Stimulated activated effector memory CD8-positive, alpha-beta T cell treated with anti-CD3 and anti-CD28 coated beads, Interleukin-12 subunit alpha, Interleukin-12 subunit beta, amount 100 ng/mL, for 72 hours (primary cell): ENCODE measurements at regions not wholly inside any gene's neighbourhood (a gene's known extent, or its start where the extent isn't known, plus 50 kb on each side); places are given as distances from the start of the nearest gene placed in this dataset.
A peak's percentile ranks its signal among the peaks of the same experiment; 100 is the strongest.
"Not testable (repeated sequence)": the region's sequence is repeated elsewhere in the genome, so short reads cannot be mapped to it uniquely, and the experiment has no call there.

Experiments
- ATAC-seq: fragments of 150-1000 bp; cut with Tn5 transposase; 2 replicates; pipeline ENCODE4 v1.10.0; 2021
- DNase-seq, 2 donors: peaks; one replicate each; pipeline ENCODE4 v3.0.0; 2021 to 2022; ENCODE audit warnings: low spot score in 2 of 2
- H3K27ac Mint-ChIP-seq: one replicate; pipeline ENCODE4 v1.8.0; 2022; ENCODE audit warnings: mild to moderate bottlenecking, mixed read lengths
- H3K36me3 Mint-ChIP-seq: one replicate; pipeline ENCODE4 v1.8.0; 2022; ENCODE audit warnings: mild to moderate bottlenecking, mixed read lengths
- H3K4me1 Mint-ChIP-seq: one replicate; pipeline ENCODE4 v1.8.0; 2022; ENCODE audit warnings: mixed read lengths
- H3K4me3 Mint-ChIP-seq: one replicate; pipeline ENCODE4 v1.8.0; 2022; ENCODE audit warnings: mild to moderate bottlenecking, mixed read lengths
- H3K9me3 Mint-ChIP-seq: one replicate; pipeline ENCODE4 v1.8.0; 2022; ENCODE audit warnings: mixed read lengths

DNA sequence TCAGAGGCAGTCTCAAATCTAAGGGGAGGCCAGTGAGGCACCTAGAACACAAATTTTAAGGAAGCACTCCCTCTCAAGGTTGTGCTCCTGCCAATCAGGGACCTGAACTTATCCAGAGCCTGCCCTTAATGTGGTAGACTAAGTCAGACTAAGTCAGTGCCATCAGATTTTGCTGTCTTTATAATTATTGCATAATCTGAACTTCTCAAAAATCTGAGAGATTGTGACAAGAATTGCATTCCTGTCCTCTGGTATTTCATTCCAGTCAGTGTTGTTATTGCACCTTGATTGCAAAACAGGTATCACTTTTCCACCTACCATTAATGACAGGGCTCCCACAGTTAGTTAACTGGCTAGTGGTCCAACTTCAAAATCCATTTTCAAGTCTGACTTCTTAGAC, 197.1 kb upstream of the HCN1 start:
- Mint-ChIP-seq H3K27ac (no peak overlapping the region), H3K36me3 (no peaks in the 10 kb centered on the region), H3K9me3 (peaks cover 13% of the 10 kb centered on the region), H3K4me3 (no peak overlapping the region), H3K4me1 (no peaks in the 10 kb centered on the region)
- DNase-seq (no peak), ATAC-seq (no peak)

DNA sequence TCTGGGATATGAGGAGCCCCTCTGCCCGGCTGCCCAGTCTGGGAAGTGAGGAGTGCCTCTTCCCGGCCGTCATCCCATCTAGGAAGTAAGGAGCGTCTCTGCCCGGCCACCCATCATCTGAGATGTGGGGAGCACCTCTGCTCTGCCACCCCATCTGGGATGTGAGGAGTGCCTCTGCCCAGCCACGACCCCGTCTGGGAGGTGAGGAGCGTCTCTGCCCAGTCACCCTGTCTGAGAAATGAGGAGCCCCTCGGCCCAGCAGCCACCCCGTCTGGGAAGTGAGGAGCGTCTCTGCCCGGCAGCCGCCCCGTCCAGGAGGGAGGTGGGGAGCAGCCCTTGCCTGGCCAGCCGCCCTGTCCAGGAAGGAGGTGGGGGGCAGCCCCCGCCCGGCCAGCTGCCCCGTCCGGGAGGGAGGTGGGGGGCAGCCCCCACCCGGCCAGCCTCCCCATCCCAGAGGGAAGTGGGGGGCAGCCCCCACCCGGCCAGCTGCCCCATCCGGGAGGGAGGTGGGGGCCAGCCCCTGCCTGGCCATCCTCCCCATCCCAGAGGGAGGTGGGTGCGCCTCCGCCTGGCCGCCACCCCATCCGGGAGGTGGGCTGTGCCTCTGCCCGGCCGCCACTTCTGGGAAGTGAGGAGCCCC, 194.4 kb upstream of the HCN1 start:
- H3K4me1 Mint-ChIP-seq, DNase-seq, H3K36me3 Mint-ChIP-seq, H3K27ac Mint-ChIP-seq, ATAC-seq, H3K4me3 Mint-ChIP-seq: not testable (repeated sequence)
- peaks cover 16% of the 10 kb centered on the region for H3K9me3 Mint-ChIP-seq

DNA sequence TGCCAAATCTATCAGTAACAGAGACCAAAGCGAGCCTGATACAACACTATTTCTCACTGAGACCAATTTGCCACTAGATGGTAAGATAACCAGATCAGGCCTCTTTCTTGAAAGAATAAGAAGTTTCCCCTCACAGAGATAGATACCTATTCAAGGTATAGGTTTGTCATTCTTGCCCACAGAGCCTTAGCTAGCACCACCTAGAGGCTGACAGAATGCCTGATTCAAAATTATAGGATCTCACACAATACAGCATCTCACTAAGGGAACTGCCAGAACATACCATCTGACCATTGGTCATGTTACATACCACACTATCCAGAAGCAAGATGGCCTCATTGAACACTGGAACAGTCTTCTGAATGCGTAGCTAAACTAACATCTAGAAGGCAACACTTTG, 166.6 kb upstream of the HCN1 start:
- no peaks in the 10 kb centered on the region for H3K36me3 Mint-ChIP-seq
- DNase-seq, result no peak
- H3K27ac Mint-ChIP-seq, result no peak overlapping the region
- no peak overlapping the region for H3K4me3 Mint-ChIP-seq
- ATAC-seq, result no peak
- peaks cover 7% of the 10 kb centered on the region for H3K9me3 Mint-ChIP-seq
- no peaks in the 10 kb centered on the region for H3K4me1 Mint-ChIP-seq

DNA sequence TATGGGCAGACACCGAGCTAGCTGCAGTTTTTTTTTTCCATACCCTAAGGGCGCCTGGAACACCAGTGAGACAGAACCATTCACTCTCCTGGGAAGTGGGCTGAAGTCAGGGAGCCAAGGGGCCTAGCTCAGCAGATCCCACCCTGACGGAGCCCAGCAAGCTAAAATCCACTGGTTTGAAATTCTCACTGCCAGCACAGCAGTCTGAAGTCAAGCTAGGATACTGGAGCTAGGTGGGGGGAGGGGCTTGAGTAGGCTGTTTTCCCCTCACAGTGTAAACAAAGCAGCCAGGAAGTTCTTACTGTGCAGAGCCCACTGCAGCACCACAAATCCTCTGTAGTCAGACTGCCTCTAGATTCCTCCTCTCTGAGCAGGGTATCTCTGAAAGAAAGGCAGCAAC, 151.7 kb upstream of the HCN1 start:
- Mint-ChIP-seq H3K4me3 (no peak overlapping the region), H3K9me3 (peaks cover 22% of the 10 kb centered on the region), H3K27ac (no peak overlapping the region), H3K4me1 (no peaks in the 10 kb centered on the region), H3K36me3 (no peaks in the 10 kb centered on the region)
- no peak for ATAC-seq
- no peak for DNase-seq

DNA sequence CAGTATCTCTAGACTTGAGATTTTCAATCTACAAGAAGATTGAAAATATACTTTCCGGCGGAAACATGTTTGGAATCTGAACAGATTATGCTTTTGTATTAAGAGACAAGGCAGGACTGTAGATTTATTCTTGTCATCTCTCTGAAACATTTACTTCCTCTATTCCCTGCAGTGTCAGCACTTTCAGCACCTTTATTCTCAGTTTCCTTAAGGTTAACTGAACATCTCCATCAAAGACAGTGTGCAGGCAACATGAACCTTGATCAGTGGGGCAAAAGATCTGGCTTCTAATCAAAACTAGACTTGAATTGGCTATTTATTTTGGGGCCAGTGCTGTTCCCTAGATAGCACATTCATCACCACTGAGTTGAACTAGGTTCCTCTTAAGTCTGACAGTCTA, 129.9 kb upstream of the HCN1 start:
- ATAC-seq (no peak), DNase-seq (no peak)
- peaks cover 15% of the 10 kb centered on the region for H3K9me3 Mint-ChIP-seq
- H3K4me1 Mint-ChIP-seq, result no peaks in the 10 kb centered on the region
- no peak overlapping the region for H3K27ac Mint-ChIP-seq
- H3K36me3 Mint-ChIP-seq, result no peaks in the 10 kb centered on the region
- no peak overlapping the region for H3K4me3 Mint-ChIP-seq

DNA sequence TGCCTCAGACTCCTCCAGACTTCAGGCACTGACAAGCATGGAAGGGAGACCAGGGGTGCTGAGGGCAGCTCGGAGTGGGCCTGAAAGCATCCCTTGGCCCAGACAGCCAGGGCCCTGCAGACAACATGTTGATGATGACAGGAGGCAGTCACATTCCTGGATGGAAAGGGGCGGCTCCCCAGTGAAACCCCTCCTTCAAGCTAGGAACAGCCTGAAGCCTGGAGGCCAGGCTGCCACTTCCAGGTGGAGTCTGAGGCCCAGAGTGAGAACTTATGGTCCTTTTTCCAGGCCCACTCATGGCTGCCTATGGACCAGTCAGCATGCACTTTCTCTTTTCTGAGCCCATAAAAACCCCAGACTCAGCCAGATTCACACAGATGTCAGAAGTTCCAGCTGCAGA, 104.2 kb upstream of the HCN1 start:
- Mint-ChIP-seq H3K36me3 (no peaks in the 10 kb centered on the region), H3K9me3 (peaks cover 21% of the 10 kb centered on the region), H3K4me3 (no peak overlapping the region), H3K4me1 (no peaks in the 10 kb centered on the region), H3K27ac (no peak overlapping the region)
- ATAC-seq, result no peak
- DNase-seq, result no peak

DNA sequence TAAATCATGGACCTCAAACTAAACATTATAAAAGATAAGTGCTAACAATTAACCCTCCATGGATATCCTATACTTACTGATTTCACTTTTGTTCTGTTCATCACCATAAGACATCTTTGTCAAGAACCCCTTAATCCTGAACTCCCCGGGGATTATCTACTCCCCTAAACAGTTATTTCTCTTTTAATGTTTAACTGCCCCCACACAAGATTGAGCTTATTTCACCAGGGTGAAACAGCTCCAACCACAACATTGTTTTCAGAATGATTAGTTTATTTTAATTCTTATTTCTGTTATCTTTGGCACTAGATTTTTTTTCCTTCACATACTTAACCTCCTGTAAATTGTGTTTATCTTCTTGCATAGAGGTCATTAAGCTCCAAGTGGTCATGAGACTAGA, 103.2 kb upstream of the HCN1 start:
- no peak overlapping the region for H3K27ac Mint-ChIP-seq
- H3K4me1 Mint-ChIP-seq, result no peaks in the 10 kb centered on the region
- DNase-seq (no peak), ATAC-seq (no peak)
- no peak overlapping the region for H3K4me3 Mint-ChIP-seq
- peaks cover 17% of the 10 kb centered on the region for H3K9me3 Mint-ChIP-seq
- no peaks in the 10 kb centered on the region for H3K36me3 Mint-ChIP-seq

DNA sequence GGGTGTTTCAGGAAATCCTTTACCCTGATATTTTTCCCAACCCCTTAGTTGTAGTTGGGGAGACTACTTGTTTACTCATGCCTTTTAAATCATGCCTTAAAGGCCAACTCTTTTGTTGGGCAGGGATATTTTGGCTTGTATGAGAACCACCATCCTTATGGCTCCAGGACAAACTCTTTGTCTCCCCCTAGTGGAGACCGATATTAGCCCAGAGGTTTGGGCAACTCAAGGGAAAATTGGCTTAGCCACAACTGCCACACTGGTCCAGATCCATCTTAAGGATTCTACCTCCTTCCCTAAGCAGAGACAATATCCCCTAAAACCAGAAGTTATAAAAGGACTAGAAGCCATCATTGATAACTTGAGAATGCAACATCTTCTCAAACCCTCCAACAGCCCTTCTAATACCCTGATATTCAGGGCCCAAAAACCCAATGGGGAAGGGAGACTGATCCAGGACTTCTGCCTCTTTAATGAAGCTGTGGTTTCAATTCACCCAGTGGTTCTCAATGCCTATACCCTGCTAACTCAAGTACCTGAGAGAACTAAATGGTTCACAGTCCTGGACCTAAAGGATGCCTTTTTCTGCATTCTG, 100.9 kb upstream of the HCN1 start:
- H3K36me3 Mint-ChIP-seq, result no peaks in the 10 kb centered on the region
- H3K9me3 Mint-ChIP-seq, result peaks cover 15% of the 10 kb centered on the region
- ATAC-seq, result no peak
- DNase-seq, result no peak
- no peak overlapping the region for H3K4me3 Mint-ChIP-seq
- H3K4me1 Mint-ChIP-seq, result no peaks in the 10 kb centered on the region
- H3K27ac Mint-ChIP-seq, result no peak overlapping the region

DNA sequence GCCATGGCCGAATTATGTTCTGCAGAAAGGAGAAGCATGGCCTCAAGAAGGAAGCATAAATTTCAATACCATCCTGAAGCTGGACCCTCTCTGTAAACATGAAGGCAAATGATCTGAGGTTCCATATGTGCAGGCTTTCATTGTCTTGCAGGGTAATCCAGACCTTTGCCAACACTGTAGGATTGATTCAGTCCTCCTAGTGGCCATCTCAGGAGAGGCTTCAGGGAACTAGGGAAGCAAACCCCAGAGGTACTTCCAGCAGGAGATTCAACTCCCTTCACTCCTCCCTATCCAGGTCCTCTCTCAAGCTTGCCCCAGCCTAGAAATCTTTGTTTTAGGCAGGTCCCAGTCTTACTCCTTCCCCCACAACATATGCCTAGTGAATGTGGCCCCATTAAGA, 99.3 kb upstream of the HCN1 start:
- ATAC-seq (no peak), DNase-seq (no peak)
- Mint-ChIP-seq H3K4me3 (no peak overlapping the region), H3K36me3 (no peaks in the 10 kb centered on the region), H3K27ac (no peak overlapping the region), H3K4me1 (no peaks in the 10 kb centered on the region), H3K9me3 (peaks cover 10% of the 10 kb centered on the region)

DNA sequence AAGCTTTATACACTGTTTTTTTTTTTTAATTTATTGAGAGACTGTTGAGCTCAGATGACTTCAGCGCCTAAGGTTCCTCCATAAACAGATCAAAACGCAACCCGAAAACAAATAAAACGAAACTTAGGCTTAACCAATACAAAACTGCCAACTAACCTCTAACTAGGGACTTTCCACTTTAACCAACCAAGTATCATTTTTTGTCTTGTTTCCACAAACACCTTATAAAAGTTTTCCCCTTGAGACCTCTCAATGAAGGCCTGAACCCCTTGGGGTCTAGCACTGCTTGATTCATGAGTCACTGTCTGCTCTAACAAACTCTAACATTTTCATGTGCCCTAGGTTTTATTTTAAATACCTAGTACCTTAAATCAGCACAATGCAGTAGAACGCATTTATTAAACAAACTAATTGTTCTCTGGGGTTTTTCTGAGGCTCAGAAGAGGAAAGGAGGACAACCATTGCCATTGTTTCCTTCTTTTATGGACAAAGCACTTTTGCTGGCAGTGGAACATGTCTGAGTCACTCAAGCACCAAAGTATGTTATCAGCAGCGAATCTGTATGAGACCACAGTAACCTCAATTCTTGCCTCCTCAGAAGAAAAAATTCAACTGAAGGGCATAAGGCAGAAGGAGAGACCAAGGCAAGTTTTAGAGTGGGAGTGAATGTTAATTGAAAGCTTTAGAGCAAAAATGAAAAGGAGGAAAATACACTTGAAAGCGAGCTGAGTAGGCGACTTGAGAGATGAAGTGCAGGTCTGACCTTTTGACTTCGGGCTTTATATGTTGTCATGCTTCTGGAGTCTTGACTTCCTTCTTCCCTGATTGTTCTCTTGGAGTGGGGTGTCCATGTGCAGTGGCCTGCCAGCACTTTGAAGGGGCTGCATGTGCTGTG, 97.7 kb upstream of the HCN1 start:
- Mint-ChIP-seq H3K27ac (no peak overlapping the region), H3K4me1 (no peaks in the 10 kb centered on the region), H3K4me3 (no peak overlapping the region), H3K36me3 (no peaks in the 10 kb centered on the region), H3K9me3 (peaks cover 12% of the 10 kb centered on the region)
- ATAC-seq (peak; percentile 24), DNase-seq (no peak)

DNA sequence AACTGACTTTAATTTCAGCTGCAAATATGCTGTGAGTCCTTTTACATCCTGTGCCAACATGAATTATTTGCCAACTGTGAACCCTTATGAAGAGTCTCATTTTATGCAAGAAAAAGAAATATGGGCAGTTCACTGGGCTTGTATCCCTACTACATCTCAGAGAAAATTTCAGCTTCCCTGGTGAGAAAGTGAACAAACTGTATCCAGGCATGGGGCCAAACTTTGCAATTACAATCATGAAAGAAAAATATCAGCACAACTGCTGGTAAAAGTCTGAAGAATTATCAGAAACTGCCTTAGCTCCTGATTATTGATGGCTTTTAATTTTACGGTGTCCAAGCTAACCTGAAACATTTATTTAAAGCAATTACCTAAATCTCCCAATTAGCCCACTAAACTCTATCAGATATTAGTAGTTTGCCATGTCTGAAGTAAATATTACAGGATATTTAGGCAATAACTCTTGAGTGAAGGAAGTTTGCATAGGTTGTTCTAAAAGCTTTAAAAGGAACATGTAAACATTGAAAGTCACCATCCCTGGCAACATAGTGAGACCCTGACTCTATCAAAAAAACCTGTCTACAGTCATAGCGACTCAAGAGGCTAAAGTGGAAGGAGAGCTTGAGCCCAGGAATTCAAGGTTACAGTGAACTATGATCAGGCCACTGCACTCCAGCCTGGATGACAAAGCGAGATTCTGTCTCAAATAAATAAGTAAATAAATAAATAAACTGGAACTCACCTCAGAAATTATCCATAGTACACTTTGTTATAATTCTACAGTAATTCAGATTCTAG, 83.9 kb upstream of the HCN1 start:
- no peaks in the 10 kb centered on the region for H3K4me1 Mint-ChIP-seq
- DNase-seq, result no peak
- no peak overlapping the region for H3K27ac Mint-ChIP-seq
- no peaks in the 10 kb centered on the region for H3K36me3 Mint-ChIP-seq
- H3K9me3 Mint-ChIP-seq, result peaks cover 21% of the 10 kb centered on the region
- no peak for ATAC-seq
- H3K4me3 Mint-ChIP-seq, result no peak overlapping the region

DNA sequence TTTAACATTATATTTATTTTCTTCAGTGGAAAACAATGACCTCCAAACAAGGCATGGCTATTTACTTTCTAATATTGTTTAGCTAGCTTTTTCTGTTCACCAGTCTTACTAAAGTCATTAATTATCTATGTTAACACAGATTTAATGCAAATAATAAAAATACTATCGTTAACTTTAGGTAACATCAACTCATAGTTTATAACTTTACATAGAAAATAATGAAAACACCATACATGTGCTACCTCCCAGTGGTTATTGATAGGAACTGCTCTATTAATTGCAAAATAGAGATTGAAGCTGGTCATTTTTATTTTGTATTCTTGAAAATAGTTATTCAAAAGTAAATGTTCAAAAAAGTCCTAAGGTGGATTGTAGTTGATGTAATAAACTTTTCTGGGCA, 78.3 kb upstream of the HCN1 start:
- Mint-ChIP-seq H3K4me3 (no peak overlapping the region), H3K27ac (no peak overlapping the region), H3K4me1 (no peaks in the 10 kb centered on the region), H3K9me3 (peaks cover 22% of the 10 kb centered on the region), H3K36me3 (no peaks in the 10 kb centered on the region)
- ATAC-seq (no peak), DNase-seq (no peak)

DNA sequence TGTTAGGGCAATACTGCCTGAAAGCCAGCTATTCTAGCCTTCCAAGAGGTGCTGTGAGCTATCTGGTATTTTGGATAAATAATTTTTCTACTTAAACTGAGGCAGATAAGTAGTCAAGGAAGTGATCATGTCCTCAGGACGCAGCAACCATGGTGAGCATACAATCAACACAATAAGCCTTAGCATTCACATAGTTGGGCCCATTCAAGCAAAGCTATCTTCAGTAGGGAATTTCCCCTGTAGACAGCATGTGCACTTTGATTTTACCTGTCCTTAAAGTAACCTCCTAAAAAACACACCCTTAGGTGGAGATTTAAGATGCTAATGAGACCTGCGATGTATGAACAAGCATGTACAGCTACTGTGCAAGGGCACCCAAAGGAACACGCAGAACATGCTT, 76.2 kb upstream of the HCN1 start:
- H3K36me3 Mint-ChIP-seq, result no peaks in the 10 kb centered on the region
- DNase-seq (no peak), ATAC-seq (no peak)
- no peak overlapping the region for H3K4me3 Mint-ChIP-seq
- no peak overlapping the region for H3K27ac Mint-ChIP-seq
- no peaks in the 10 kb centered on the region for H3K4me1 Mint-ChIP-seq
- peaks cover 15% of the 10 kb centered on the region for H3K9me3 Mint-ChIP-seq

DNA sequence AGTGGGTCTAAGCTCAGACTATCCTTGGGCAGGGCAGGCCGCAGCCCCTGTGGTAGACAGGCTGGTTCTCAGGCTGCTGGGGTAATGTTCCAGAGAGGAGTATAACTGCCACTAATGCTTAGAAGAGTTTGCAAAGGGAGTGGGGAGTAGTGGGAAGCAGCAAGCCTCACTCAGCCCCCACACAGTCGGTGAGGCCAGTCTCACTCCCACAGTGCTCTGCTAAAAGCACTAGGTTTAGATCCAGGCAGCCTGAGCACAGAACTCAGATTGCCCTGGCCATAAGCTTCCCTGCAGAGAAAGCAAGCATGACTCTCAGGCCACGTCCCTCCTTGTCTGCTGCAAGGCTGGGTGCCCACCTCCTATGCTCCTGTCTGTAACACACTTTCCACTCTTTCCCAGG, 69.4 kb upstream of the HCN1 start:
- Mint-ChIP-seq H3K9me3 (peaks cover 11% of the 10 kb centered on the region), H3K36me3 (no peaks in the 10 kb centered on the region), H3K4me1 (no peaks in the 10 kb centered on the region), H3K4me3 (no peak overlapping the region), H3K27ac (no peak overlapping the region)
- ATAC-seq, result no peak
- no peak for DNase-seq

DNA sequence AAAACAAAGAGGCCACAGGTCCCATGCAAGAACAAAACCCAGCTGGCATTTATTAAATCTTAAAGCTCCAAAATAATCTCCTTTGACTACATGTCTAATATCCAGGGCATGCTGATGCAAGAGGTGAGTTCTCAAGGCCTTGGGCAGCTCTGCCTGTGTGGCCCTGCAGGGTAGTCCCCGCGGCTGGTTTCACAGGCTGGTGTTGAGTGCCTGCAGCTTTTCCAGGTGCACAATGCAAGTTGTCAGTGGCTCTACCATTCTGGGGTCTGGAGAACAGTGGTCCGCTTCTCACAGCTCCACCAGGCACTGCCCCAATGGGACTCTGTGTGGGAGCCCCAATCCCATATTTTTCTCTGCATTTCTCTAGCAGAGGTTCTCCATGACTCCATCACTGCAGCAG, 54.4 kb upstream of the HCN1 start:
- Mint-ChIP-seq H3K27ac (no peak overlapping the region), H3K36me3 (no peaks in the 10 kb centered on the region), H3K4me3 (no peak overlapping the region), H3K9me3 (peaks cover 30% of the 10 kb centered on the region), H3K4me1 (no peaks in the 10 kb centered on the region)
- DNase-seq (no peak), ATAC-seq (no peak)
